ENCODE measurements at regions not wholly inside any gene's neighbourhood (a gene's known extent, or its start where the extent isn't known, plus 50 kb on each side); places are given as distances from the start of the nearest gene placed in this dataset.

GRCh38 chr5:5981562-5981961 is 396.8 kb downstream of the MED10 start:
- DNase-seq = no peak

- no peak for DNase-seq
Measured at GRCh38 chr5:5980538-5980895, 397.8 kb downstream of the MED10 start.

- DNase-seq = no peak
Measured at GRCh38 chr5:5979761-5980537, 398.4 kb downstream of the MED10 start.

GRCh38 chr5:5979377-5979760 is 399.0 kb downstream of the MED10 start:
- no peak for DNase-seq

- no peak for DNase-seq
Measured at GRCh38 chr5:5978501-5979376, 399.6 kb downstream of the MED10 start.

GRCh38 chr5:5971203-5971602 is 407.1 kb downstream of the MED10 start:
- DNase-seq = no peak

GRCh38 chr5:5969942-5970483 is 408.3 kb downstream of the MED10 start:
- DNase-seq = no peak

- DNase-seq = no peak
Measured at GRCh38 chr5:5968981-5969380, 409.4 kb downstream of the MED10 start.

GRCh38 chr5:5967944-5968343 is 410.4 kb downstream of the MED10 start:
- no peak for DNase-seq

GRCh38 chr5:5967373-5967772 is 411.0 kb downstream of the MED10 start:
- DNase-seq = no peak

GRCh38 chr5:5965132-5965531 is 413.2 kb downstream of the MED10 start:
- no peak for DNase-seq

GRCh38 chr5:5964347-5964746 is 414.0 kb downstream of the MED10 start:
- no peak for DNase-seq

GRCh38 chr5:5957737-5958136 is 420.6 kb downstream of the MED10 start:
- no peak for DNase-seq

GRCh38 chr5:5954275-5954598 is 424.1 kb downstream of the MED10 start:
- DNase-seq = no peak

- no peak for DNase-seq
Measured at GRCh38 chr5:5953584-5954274, 424.6 kb downstream of the MED10 start.

GRCh38 chr5:5951953-5952352 is 426.4 kb downstream of the MED10 start:
- no peak for DNase-seq

GRCh38 chr5:5950658-5951057 is 427.7 kb downstream of the MED10 start:
- DNase-seq = no peak

GRCh38 chr5:5941486-5941885 is 436.9 kb downstream of the MED10 start:
- no peak for DNase-seq

GRCh38 chr5:5939759-5940370 is 438.5 kb downstream of the MED10 start:
- DNase-seq = no peak

GRCh38 chr5:5933651-5934050 is 444.7 kb downstream of the MED10 start:
- DNase-seq = no peak

- no peak for DNase-seq
Measured at GRCh38 chr5:5932824-5933223, 445.5 kb downstream of the MED10 start.

- no peak for DNase-seq
Measured at GRCh38 chr5:5930561-5930960, 447.8 kb downstream of the MED10 start.
